HEK293T (cell line): ENCODE measurements at regions not wholly inside any gene's neighbourhood (a gene's known extent, or its start where the extent isn't known, plus 50 kb on each side); places are given as distances from the start of the nearest gene placed in this dataset.

Experiments
- BHLHE40 ChIP-seq: fragments of 450-650 bp; IDR thresholded peaks from 2 replicates; pipeline ENCODE4 v1.6.1; 2016; ENCODE audit warnings: mild to moderate bottlenecking, moderate library complexity, borderline replicate concordance
- CTBP1 ChIP-seq: fragments of 450-650 bp; IDR thresholded peaks from 2 replicates; pipeline ENCODE4 v1.6.1; 2016; ENCODE audit warnings: borderline replicate concordance
- ELF4 ChIP-seq: fragments of 450-650 bp; IDR thresholded peaks from 2 replicates; pipeline ENCODE4 v1.6.1; 2017; ENCODE audit warnings: antibody characterized with exemption
- FOXA1 ChIP-seq: fragments of 450-650 bp; IDR thresholded peaks from 2 replicates; pipeline ENCODE4 v1.6.1; 2016; ENCODE audit warnings: mild to moderate bottlenecking
- FOXK2 ChIP-seq: fragments of 450-650 bp; IDR thresholded peaks from 2 replicates; pipeline ENCODE4 v1.6.1; 2016; ENCODE audit warnings: mild to moderate bottlenecking
- FOXM1 ChIP-seq: fragments of 450-650 bp; IDR thresholded peaks from 2 replicates; pipeline ENCODE4 v1.6.1; 2017; ENCODE audit warnings: mild to moderate bottlenecking, borderline replicate concordance
- HDGF ChIP-seq: fragments of 450-650 bp; IDR thresholded peaks from 2 replicates; pipeline ENCODE4 v1.6.1; 2017; ENCODE audit warnings: antibody characterized with exemption, borderline replicate concordance
- NFRKB ChIP-seq: fragments of 450-650 bp; IDR thresholded peaks from 2 replicates; pipeline ENCODE4 v1.6.1; 2016; ENCODE audit warnings: mild to moderate bottlenecking, moderate library complexity
- PKNOX1 ChIP-seq: fragments of 450-650 bp; IDR thresholded peaks from 2 replicates; pipeline ENCODE4 v1.6.1; 2016
- SP1 ChIP-seq: fragments of 450-650 bp; IDR thresholded peaks from 2 replicates; pipeline ENCODE4 v1.6.1; 2017
- SUZ12 ChIP-seq: fragments of 450-650 bp; IDR thresholded peaks from 2 replicates; pipeline ENCODE4 v1.6.1; 2016; ENCODE audit warnings: mild to moderate bottlenecking
- TARDBP ChIP-seq: fragments of 450-650 bp; IDR thresholded peaks from 2 replicates; pipeline ENCODE4 v1.6.1; 2016
- ZNF384 ChIP-seq: fragments of 450-650 bp; IDR thresholded peaks from 2 replicates; pipeline ENCODE4 v1.6.1; 2016

GRCh38 chr10:117763528-117763927 is 221.0 kb downstream of the EMX2 start:
- no peak for TF ChIP-seq NFRKB
- no peak for TF ChIP-seq BHLHE40
- TF ChIP-seq SUZ12 = no peak
- no peak for TF ChIP-seq ZNF384
- no peak for TF ChIP-seq TARDBP
- TF ChIP-seq CTBP1 = no peak
- TF ChIP-seq PKNOX1 = no peak
- TF ChIP-seq ELF4 = no peak
- no peak for TF ChIP-seq HDGF
- TF ChIP-seq FOXA1 = no peak
- TF ChIP-seq FOXM1 = no peak
- TF ChIP-seq SP1 = no peak
- no peak for TF ChIP-seq FOXK2
